H1 (cell line): ENCODE measurements at regions not wholly inside any gene's neighbourhood (a gene's known extent, or its start where the extent isn't known, plus 50 kb on each side); places are given as distances from the start of the nearest gene placed in this dataset.

Experiments
- CHD2 ChIP-seq: IDR thresholded peaks from 2 replicates; pipeline ENCODE4 v1.6.1; 2012; ENCODE audit warnings: low read length, improper control_type of control experiment
- JUN ChIP-seq: IDR thresholded peaks from 2 replicates; pipeline ENCODE4 v1.6.1; 2011; ENCODE audit warnings: low read depth, mild to moderate bottlenecking, improper control_type of control experiment, low read length
- MAFK ChIP-seq: IDR thresholded peaks from 2 replicates; pipeline ENCODE4 v1.6.1; 2012; ENCODE audit warnings: low read depth, mild to moderate bottlenecking, improper control_type of control experiment, low read length
- MAX ChIP-seq: IDR thresholded peaks from 2 replicates; pipeline ENCODE4 v1.6.1; 2012; ENCODE audit warnings: inconsistent platforms
- POLR2A ChIP-seq, 2 experiments: IDR thresholded peaks; 1 replicate in 1 of 2; 2 replicates in 1 of 2; pipeline ENCODE4 v1.6.1; 2011; ENCODE audit warnings: low read depth in 2 of 2, low read length in 2 of 2, mild to moderate bottlenecking in 2 of 2; ENCODE audit errors: control extremely low read depth in 1 of 2
- SP1 ChIP-seq: IDR thresholded peaks from 2 replicates; pipeline ENCODE4 v1.6.1; 2011; ENCODE audit warnings: low read depth, low read length
- TAF1 ChIP-seq: IDR thresholded peaks from 2 replicates; pipeline ENCODE4 v1.6.1; 2011; ENCODE audit warnings: mild to moderate bottlenecking, low read depth, low read length
- USF2 ChIP-seq: IDR thresholded peaks from 2 replicates; pipeline ENCODE4 v1.6.1; 2011; ENCODE audit warnings: low read length, improper control_type of control experiment
- ZNF274 ChIP-seq: IDR thresholded peaks from 2 replicates; pipeline ENCODE4 v1.7.0; 2012; ENCODE audit warnings: low read length, borderline replicate concordance; ENCODE audit errors: extremely low read depth
- TF ChIP-seq, protein P1 (sequence below), 3 experiments: IDR thresholded peaks; 1 replicate in 2 of 3; 2 replicates in 1 of 3; pipeline versions ENCODE4 v1.5.1 to v1.6.1; 2011; ENCODE audit warnings: low read length in 3 of 3, mild to moderate bottlenecking in 3 of 3, inconsistent platforms in 2 of 3, low read depth in 1 of 3, moderate library complexity in 1 of 3; ENCODE audit not compliant: insufficient read depth in 1 of 3; ENCODE audit errors: control extremely low read depth in 1 of 3

- TF ChIP-seq, protein P1, sequence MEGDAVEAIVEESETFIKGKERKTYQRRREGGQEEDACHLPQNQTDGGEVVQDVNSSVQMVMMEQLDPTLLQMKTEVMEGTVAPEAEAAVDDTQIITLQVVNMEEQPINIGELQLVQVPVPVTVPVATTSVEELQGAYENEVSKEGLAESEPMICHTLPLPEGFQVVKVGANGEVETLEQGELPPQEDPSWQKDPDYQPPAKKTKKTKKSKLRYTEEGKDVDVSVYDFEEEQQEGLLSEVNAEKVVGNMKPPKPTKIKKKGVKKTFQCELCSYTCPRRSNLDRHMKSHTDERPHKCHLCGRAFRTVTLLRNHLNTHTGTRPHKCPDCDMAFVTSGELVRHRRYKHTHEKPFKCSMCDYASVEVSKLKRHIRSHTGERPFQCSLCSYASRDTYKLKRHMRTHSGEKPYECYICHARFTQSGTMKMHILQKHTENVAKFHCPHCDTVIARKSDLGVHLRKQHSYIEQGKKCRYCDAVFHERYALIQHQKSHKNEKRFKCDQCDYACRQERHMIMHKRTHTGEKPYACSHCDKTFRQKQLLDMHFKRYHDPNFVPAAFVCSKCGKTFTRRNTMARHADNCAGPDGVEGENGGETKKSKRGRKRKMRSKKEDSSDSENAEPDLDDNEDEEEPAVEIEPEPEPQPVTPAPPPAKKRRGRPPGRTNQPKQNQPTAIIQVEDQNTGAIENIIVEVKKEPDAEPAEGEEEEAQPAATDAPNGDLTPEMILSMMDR (IDR thresholded peaks at IDR 0.05; ENCODE audit: control extremely low read depth in 1 of 3, insufficient read depth in 1 of 3, low read depth in 1 of 3, low read length in 3 of 3), result no peak
- TF ChIP-seq POLR2A (IDR thresholded peaks at IDR 0.05; ENCODE audit: control extremely low read depth in 1 of 2, low read depth in 2 of 2, low read length in 2 of 2) (no peak), TAF1 (no peak), SP1 (no peak), USF2 (no peak), CHD2 (no peak), MAFK (no peak), JUN (no peak), MAX (no peak), ZNF274 (no peak)
These were observed 673.7 kb upstream of the BRINP3 start for GRCh38 chr1:191151321-191151807.
